Erythroblast (primary cell): ENCODE measurements at regions not wholly inside any gene's neighbourhood (a gene's known extent, or its start where the extent isn't known, plus 50 kb on each side); places are given as distances from the start of the nearest gene placed in this dataset.

Source experiments
- GATA1 ChIP-seq: IDR thresholded peaks from 2 replicates; pipeline ENCODE4 v1.6.1; 2011; ENCODE audit warnings: low read depth, mild to moderate bottlenecking, control low read depth, low read length, moderate library complexity
- POLR2A ChIP-seq: IDR thresholded peaks from 2 replicates; pipeline ENCODE4 v1.6.1; 2011; ENCODE audit warnings: mild to moderate bottlenecking, low read length

DNA sequence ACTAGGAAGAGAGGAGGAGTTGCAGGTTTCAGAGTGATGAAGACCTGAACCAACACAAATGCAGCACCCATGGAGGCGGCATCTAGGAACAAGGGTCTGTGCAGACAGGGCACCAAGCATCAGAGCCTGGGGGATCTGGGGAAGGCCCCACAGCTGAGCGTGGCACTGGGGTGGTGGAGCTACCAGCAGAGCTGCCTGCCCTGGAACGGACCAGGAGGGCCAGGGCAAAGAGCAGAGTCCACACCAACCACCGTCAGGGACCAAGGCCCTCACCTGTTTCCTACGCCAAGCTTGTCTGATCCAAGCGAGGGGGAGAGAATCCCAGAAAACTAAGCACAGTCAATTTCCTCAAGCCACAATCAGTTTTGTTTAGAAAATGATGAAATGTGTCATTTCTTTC lies 79.0 kb upstream of the SYT6 start:
- no peak for TF ChIP-seq POLR2A
- TF ChIP-seq GATA1 = no peak
